ENCODE measurements at regions not wholly inside any gene's neighbourhood (a gene's known extent, or its start where the extent isn't known, plus 50 kb on each side); places are given as distances from the start of the nearest gene placed in this dataset.

GRCh38 chr7:68729371-68729770 is 868.9 kb upstream of the AUTS2 start:
- Histone ChIP-seq H3K4me1 (ENCODE audit: control insufficient read depth in 2 of 3, insufficient read depth in 2 of 3, low read depth in 1 of 3, low read length in 3 of 3) (no peaks in the 10 kb centered on the region), H3K9ac (ENCODE audit: low read length in 3 of 3) (no peak overlapping the region), H3K9me3 (ENCODE audit: control insufficient read depth in 2 of 3, insufficient read depth in 1 of 3, low read length in 3 of 3) (no peaks in the 10 kb centered on the region), H3K27ac (ENCODE audit: low read depth in 2 of 2, low read length in 2 of 2) (no peak overlapping the region), H3K4me3 (ENCODE audit: low read length in 3 of 3) (no peak overlapping the region), H3K36me3 (ENCODE audit: control insufficient read depth in 2 of 3, insufficient read depth in 3 of 3, low read length in 3 of 3) (no peaks in the 10 kb centered on the region), H3K27me3 (ENCODE audit: control insufficient read depth, insufficient read depth, low read length) (no peaks in the 10 kb centered on the region)
- intact Hi-C loops (cut with DNase I), result no loop called here
- FAIRE-seq (no peak), DNase-seq (no peak)
- no peak for TF ChIP-seq CTCF (IDR thresholded peaks at IDR 0.05; ENCODE audit: borderline replicate concordance, extremely low read depth, insufficient read depth)

- DNase-seq, result no peak
Observed at GRCh38 chr7:68730194-68730593, 868.1 kb upstream of the AUTS2 start.

GRCh38 chr7:68730964-68731363 is 867.3 kb upstream of the AUTS2 start:
- Histone ChIP-seq H3K9ac (ENCODE audit: low read length in 3 of 3) (no peak overlapping the region), H3K36me3 (ENCODE audit: control insufficient read depth in 2 of 3, insufficient read depth in 3 of 3, low read length in 3 of 3) (no peaks in the 10 kb centered on the region), H3K4me1 (ENCODE audit: control insufficient read depth in 2 of 3, insufficient read depth in 2 of 3, low read depth in 1 of 3, low read length in 3 of 3) (no peaks in the 10 kb centered on the region), H3K27me3 (ENCODE audit: control insufficient read depth, insufficient read depth, low read length) (no peaks in the 10 kb centered on the region), H3K27ac (ENCODE audit: low read depth in 2 of 2, low read length in 2 of 2) (no peak overlapping the region), H3K9me3 (ENCODE audit: control insufficient read depth in 2 of 3, insufficient read depth in 1 of 3, low read length in 3 of 3) (no peaks in the 10 kb centered on the region), H3K4me3 (ENCODE audit: low read length in 3 of 3) (no peak overlapping the region)
- DNase-seq (no peak), FAIRE-seq (no peak)
- intact Hi-C loops (cut with DNase I), result no loop called here
- TF ChIP-seq CTCF (IDR thresholded peaks at IDR 0.05; ENCODE audit: borderline replicate concordance, extremely low read depth, insufficient read depth), result no peak

More at GRCh38 chr7:68730194-68730593, 868.1 kb upstream of the AUTS2 start:
- TF ChIP-seq CTCF (IDR thresholded peaks at IDR 0.05; ENCODE audit: borderline replicate concordance, extremely low read depth, insufficient read depth), result no peak
- Histone ChIP-seq H3K9me3 (ENCODE audit: control insufficient read depth in 2 of 3, insufficient read depth in 1 of 3, low read length in 3 of 3) (no peaks in the 10 kb centered on the region), H3K36me3 (ENCODE audit: control insufficient read depth in 2 of 3, insufficient read depth in 3 of 3, low read length in 3 of 3) (no peaks in the 10 kb centered on the region), H3K4me1 (ENCODE audit: control insufficient read depth in 2 of 3, insufficient read depth in 2 of 3, low read depth in 1 of 3, low read length in 3 of 3) (no peaks in the 10 kb centered on the region), H3K27me3 (ENCODE audit: control insufficient read depth, insufficient read depth, low read length) (no peaks in the 10 kb centered on the region), H3K27ac (ENCODE audit: low read depth in 2 of 2, low read length in 2 of 2) (no peak overlapping the region), H3K4me3 (ENCODE audit: low read length in 3 of 3) (no peak overlapping the region), H3K9ac (ENCODE audit: low read length in 3 of 3) (no peak overlapping the region)
- no peak for FAIRE-seq
- intact Hi-C loops (cut with DNase I), result no loop called here

All from kidney (tissue), 13 donors.